ENCODE measurements at regions not wholly inside any gene's neighbourhood (a gene's known extent, or its start where the extent isn't known, plus 50 kb on each side); places are given as distances from the start of the nearest gene placed in this dataset.
A peak's percentile ranks its signal among the peaks of the same experiment; 100 is the strongest.

- no peak overlapping the region for H3K4me3 ChIP-seq (ENCODE audit: insufficient read depth, low read depth, low read length)
- H2BK15ac ChIP-seq (ENCODE audit: low read depth, low read length): no peak overlapping the region
- H3K18ac ChIP-seq (ENCODE audit: low read depth, low read length): no peak overlapping the region
- H3K9me3 ChIP-seq (ENCODE audit: control insufficient read depth, insufficient read depth, low read length): peaks cover 8% of the 10 kb centered on the region
- H4K8ac ChIP-seq (ENCODE audit: low read depth in 2 of 2, low read length in 2 of 2): no peak overlapping the region
- H2AK5ac ChIP-seq (ENCODE audit: low read depth, low read length): no peak overlapping the region
- no peak overlapping the region for H3K9ac ChIP-seq (ENCODE audit: low read depth, low read length)
- no peak overlapping the region for H3K14ac ChIP-seq (replicated peaks; ENCODE audit: low read depth, low read length)
- H3K27ac ChIP-seq (ENCODE audit: insufficient read depth, low read length): no peak overlapping the region
- ChIA-PET CTCF (interaction anchor here (0.6 kb wide), 1 partner anchor 67 kb away, joined by 11 read pairs; no protein-coding TSS in a partner anchor), POLR2A (ENCODE audit: unreplicated experiment) (no interaction called here)
- intact Hi-C loops (cut with micrococcal nuclease) (no loop called here), in situ Hi-C loops (cut with MboI; ENCODE audit: low sequenced_read_pairs) (no loop called here), dilution Hi-C loops (cut with HindIII; ENCODE audit: low sequenced_read_pairs, unreplicated experiment) (no loop called here)
- H3K4me2 ChIP-seq (ENCODE audit: low read depth, low read length): no peak overlapping the region
- BruUV-seq (replicated peaks): no TSS peak
- WGBS, 2 experiments (ENCODE audit: extremely low coverage in 2 of 2, insufficient read length in 1 of 2): no CpG with 5 or more reads among the region's 4 CpGs
- ATAC-seq (ENCODE audit: low read depth): no peak
- H3K79me1 ChIP-seq (ENCODE audit: low read depth in 1 of 2, low read length in 2 of 2): no peaks in the 10 kb centered on the region
- no peak for DNase-seq
- H3K27me3 ChIP-seq (ENCODE audit: control insufficient read depth, insufficient read depth, low read length): peaks cover 8% of the 10 kb centered on the region
- H2AFZ ChIP-seq (replicated peaks; ENCODE audit: low read length, poor library complexity): no peak overlapping the region
- H2BK5ac ChIP-seq (ENCODE audit: low read depth, low read length, poor library complexity, severe bottlenecking): no peak overlapping the region
- H2AK9ac ChIP-seq (replicated peaks; ENCODE audit: low read depth, low read length, poor library complexity): no peak overlapping the region
- no peak overlapping the region for H3K23ac ChIP-seq (ENCODE audit: low read depth, low read length)
- H3K56ac ChIP-seq (ENCODE audit: extremely low read depth, insufficient read depth, low read length): no peak overlapping the region
- H3K36me3 ChIP-seq (ENCODE audit: control insufficient read depth, insufficient read depth, low read length): no peaks in the 10 kb centered on the region
- H4K91ac ChIP-seq (ENCODE audit: insufficient read depth, low read depth, low read length): no peak overlapping the region
- no peaks in the 10 kb centered on the region for H3K9me1 ChIP-seq (ENCODE audit: insufficient read depth, low read length)
- no peak overlapping the region for H2BK120ac ChIP-seq (ENCODE audit: low read depth, low read length)
- TF ChIP-seq RAD21 (IDR thresholded peaks at IDR 0.05; ENCODE audit: low read length) (no peak), USF2 (IDR thresholded peaks at IDR 0.05; ENCODE audit: low read depth, low read length) (0 out of 2 replicates have a peak, but pooled peaks have one; percentile 36), CEBPB (IDR thresholded peaks at IDR 0.05; ENCODE audit: low read depth, low read length) (no peak), MAFK (IDR thresholded peaks at IDR 0.05; ENCODE audit: low read depth, low read length) (no peak)
- H4K5ac ChIP-seq (ENCODE audit: low read depth, low read length): no peak overlapping the region
- no peaks in the 10 kb centered on the region for H4K20me1 ChIP-seq (ENCODE audit: insufficient read depth, low read length)
- no peaks in the 10 kb centered on the region for H3K4me1 ChIP-seq (ENCODE audit: control insufficient read depth, insufficient read depth, low read length)
- H2BK20ac ChIP-seq (ENCODE audit: low read depth, low read length): no peak overlapping the region
- H3K4ac ChIP-seq (ENCODE audit: low read depth, low read length): no peak overlapping the region
These were observed 51.0 kb upstream of the PMEPA1 start for GRCh38 chr20:57760698-57761412.

Measured in IMR-90 (cell line).